Keratinocyte (primary cell): ENCODE measurements at regions not wholly inside any gene's neighbourhood (a gene's known extent, or its start where the extent isn't known, plus 50 kb on each side); places are given as distances from the start of the nearest gene placed in this dataset.

Experiments used
- CTCF ChIP-seq, 3 experiments: IDR thresholded peaks in 1 of 3; conservative IDR thresholded peaks in 1 of 3; optimal IDR thresholded peaks in 1 of 3; 2 replicates in 2 of 3; 3 replicates in 1 of 3; pipeline versions ENCODE3 to v1.5.1; 2011; ENCODE audit warnings: low read length in 3 of 3, mild to moderate bottlenecking in 3 of 3, moderate library complexity in 2 of 3, control low read depth in 1 of 3, inconsistent platforms in 1 of 3; ENCODE audit not compliant: insufficient read depth in 2 of 3; ENCODE audit errors: extremely low read depth in 1 of 3
- EZH2 ChIP-seq: IDR thresholded peaks from one replicate; pipeline ENCODE4 v1.6.1; 2012; ENCODE audit warnings: inconsistent platforms, mild to moderate bottlenecking, low read length, moderate library complexity

GRCh38 chr10:128307820-128308219, 181.6 kb upstream of the MKI67 start:
- TF ChIP-seq CTCF (optimal IDR thresholded peaks at IDR 0.05 in 1 of 3, IDR thresholded peaks at IDR 0.05 in 1 of 3, conservative IDR thresholded peaks at IDR 0.05 in 1 of 3; ENCODE audit: extremely low read depth in 1 of 3, insufficient read depth in 2 of 3, low read length in 3 of 3): no peak
- no peak for TF ChIP-seq EZH2
